ENCODE measurements at regions not wholly inside any gene's neighbourhood (a gene's known extent, or its start where the extent isn't known, plus 50 kb on each side); places are given as distances from the start of the nearest gene placed in this dataset.

- Histone ChIP-seq H3K4ac (replicated peaks; ENCODE audit: insufficient read length, low read depth, low read length) (no peak overlapping the region), H2AK5ac (ENCODE audit: low read depth, low read length) (no peak overlapping the region; the same call in 1 of the 2 replicates), H3K4me2 (ENCODE audit: insufficient read depth in 1 of 2, low read depth in 2 of 2, low read length in 2 of 2) (no peak overlapping the region), H4K91ac (replicated peaks; ENCODE audit: insufficient read length, low read length) (peak overlapping the region; percentile 52), H3K79me2 (ENCODE audit: control insufficient read depth in 1 of 2, insufficient read depth in 2 of 2, low read length in 2 of 2) (no peaks in the 10 kb centered on the region), H3K9me3 (ENCODE audit: insufficient read depth in 2 of 2, low read depth in 1 of 2, low read length in 1 of 2) (peaks cover 0 to 8% of the 10 kb centered on the region in 2 experiments; a peak in 2 of 4 replicates), H2BK20ac (ENCODE audit: low read length) (peak overlapping the region; percentile 82; the same call in 1 of the 2 replicates), H2BK120ac (replicated peaks; ENCODE audit: low read depth, low read length) (peak overlapping the region; percentile 67), H3K23me2 (ENCODE audit: low read depth, low read length) (no peaks in the 10 kb centered on the region), H3K27me3 (replicated peaks in 1 of 4; ENCODE audit: control insufficient read depth in 3 of 4, extremely low read depth in 1 of 4, insufficient read depth in 3 of 4, low read length in 3 of 4) (no peaks in the 10 kb centered on the region), H3K9ac (replicated peaks in 1 of 4; ENCODE audit: extremely low read depth in 1 of 4, low read depth in 3 of 4, low read length in 3 of 4) (no peak overlapping the region; a peak in 1 of 7 replicates), H3K56ac (replicated peaks; ENCODE audit: insufficient read length, low read depth, low read length) (no peak overlapping the region), H2AFZ (ENCODE audit: low read length) (no peak overlapping the region), H4K20me1 (replicated peaks in 1 of 2; ENCODE audit: control insufficient read depth in 1 of 2, insufficient read depth in 2 of 2, low read length in 2 of 2) (no peaks in the 10 kb centered on the region), H3K14ac (ENCODE audit: insufficient read length) (no peak overlapping the region), H2BK5ac (ENCODE audit: low read depth, low read length) (0 out of 2 replicates have a peak overlapping the region, but pooled peaks have one; percentile 27), H3K4me1 (replicated peaks in 1 of 4; ENCODE audit: control insufficient read depth in 3 of 4, insufficient read depth in 4 of 4, low read length in 3 of 4) (peaks cover 0 to 5% (median 0%) of the 10 kb centered on the region in 4 experiments; a peak in 3 of 7 replicates), H3K23ac (ENCODE audit: insufficient read length) (no peak overlapping the region), H3K4me3 (ENCODE audit: extremely low read depth in 1 of 4, insufficient read depth in 2 of 4, low read depth in 3 of 4, low read length in 4 of 4) (no peak overlapping the region), H3K36me3 (ENCODE audit: control insufficient read depth in 2 of 4, insufficient read depth in 4 of 4, low read length in 3 of 4) (no peaks in the 10 kb centered on the region), H3K27ac (ENCODE audit: low read depth, low read length) (no peak overlapping the region), H4K8ac (ENCODE audit: extremely low read depth, insufficient read depth, low read length) (no peak overlapping the region), H2BK15ac (ENCODE audit: low read length) (no peak overlapping the region), H4K5ac (ENCODE audit: insufficient read length, low read depth, low read length) (no peak overlapping the region), H3K18ac (ENCODE audit: extremely low read depth, low read length) (no peak overlapping the region), H2BK12ac (ENCODE audit: low read depth, low read length) (peak overlapping the region; percentile 41; the same call in 1 of the 2 replicates), H3K79me1 (ENCODE audit: low read depth, low read length) (no peaks in the 10 kb centered on the region; the same call in 1 of the 2 replicates)
- DNase-seq (ENCODE audit: low read depth in 1 of 2, low spot score in 2 of 2) = no peak
- ChIA-PET POLR2A (ENCODE audit: partially characterized antibody) (interaction anchor here (1.0 to 1.8 kb wide), 2 partner anchors 9 to 86 kb away, joined by 3 to 7 read pairs; no protein-coding TSS in a partner anchor), CTCF (ENCODE audit: partially characterized antibody) (interaction anchor here (1.2 to 1.6 kb wide), 5 partner anchors 11 to 96 kb away, joined by 3 to 6 read pairs (median 5); no protein-coding TSS in a partner anchor)
- WGBS, 2 experiments (ENCODE audit: extremely low coverage in 1 of 2, insufficient coverage in 1 of 2, insufficient read length in 1 of 2, insufficient replicate concordance in 2 of 2, low coverage in 1 of 2, low lambda C conversion rate in 2 of 2, missing lambda C conversion rate in 1 of 2) = 92% methylated on average over 2 of the region's 2 CpGs; no CpG with 5 or more reads in 1 of the 2 experiments
- no peak for FAIRE-seq
- TF ChIP-seq TCF12 (IDR thresholded peaks at IDR 0.05; ENCODE audit: low read depth, low read length) = no peak
- no peak for TF ChIP-seq RXRA (IDR thresholded peaks at IDR 0.05; ENCODE audit: insufficient read depth, low read depth, low read length)
- no peak for TF ChIP-seq SAP30 (IDR thresholded peaks at IDR 0.05; ENCODE audit: insufficient read depth, insufficient replicate concordance, low read length)
- TF ChIP-seq KDM5A (IDR thresholded peaks at IDR 0.05; ENCODE audit: low read length) = no peak
- no peak for TF ChIP-seq CBX5 (IDR thresholded peaks at IDR 0.05; ENCODE audit: low read depth, low read length)
- TF ChIP-seq, protein P1, sequence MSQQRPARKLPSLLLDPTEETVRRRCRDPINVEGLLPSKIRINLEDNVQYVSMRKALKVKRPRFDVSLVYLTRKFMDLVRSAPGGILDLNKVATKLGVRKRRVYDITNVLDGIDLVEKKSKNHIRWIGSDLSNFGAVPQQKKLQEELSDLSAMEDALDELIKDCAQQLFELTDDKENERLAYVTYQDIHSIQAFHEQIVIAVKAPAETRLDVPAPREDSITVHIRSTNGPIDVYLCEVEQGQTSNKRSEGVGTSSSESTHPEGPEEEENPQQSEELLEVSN (IDR thresholded peaks at IDR 0.05) = no peak
- no peak for TF ChIP-seq EP300 (IDR thresholded peaks at IDR 0.05; ENCODE audit: borderline replicate concordance in 1 of 2, low read depth in 2 of 2, low read length in 2 of 2)
- no peak for TF ChIP-seq ASH2L (IDR thresholded peaks at IDR 0.05; ENCODE audit: low read length)
Observed at GRCh38 chr3:124373524-124373923, 356.7 kb upstream of the UMPS start.
